Thyroid gland (tissue), 4 donors: ENCODE measurements at regions not wholly inside any gene's neighbourhood (a gene's known extent, or its start where the extent isn't known, plus 50 kb on each side); places are given as distances from the start of the nearest gene placed in this dataset.

Source experiments
- POLR2A ChIP-seq, 2 donors: fragments of 450-650 bp; IDR thresholded peaks; one replicate each; pipeline ENCODE4 v1.6.1; 2017; ENCODE audit warnings: antibody characterized with exemption in 2 of 2, mild to moderate bottlenecking in 2 of 2, moderate library complexity in 1 of 2
- TF ChIP-seq, protein P1 (sequence below), 6 experiments: fragments of 200-600 bp in 3 of 6; fragments of 450-650 bp in 3 of 6; sonication (generic) in 3 of 6; IDR thresholded peaks; one replicate each; pipeline ENCODE4 v1.5.1; 2016 to 2019; ENCODE audit warnings: antibody characterized with exemption in 6 of 6, mild to moderate bottlenecking in 2 of 6, inconsistent platforms in 1 of 6, moderate library complexity in 1 of 6

DNA sequence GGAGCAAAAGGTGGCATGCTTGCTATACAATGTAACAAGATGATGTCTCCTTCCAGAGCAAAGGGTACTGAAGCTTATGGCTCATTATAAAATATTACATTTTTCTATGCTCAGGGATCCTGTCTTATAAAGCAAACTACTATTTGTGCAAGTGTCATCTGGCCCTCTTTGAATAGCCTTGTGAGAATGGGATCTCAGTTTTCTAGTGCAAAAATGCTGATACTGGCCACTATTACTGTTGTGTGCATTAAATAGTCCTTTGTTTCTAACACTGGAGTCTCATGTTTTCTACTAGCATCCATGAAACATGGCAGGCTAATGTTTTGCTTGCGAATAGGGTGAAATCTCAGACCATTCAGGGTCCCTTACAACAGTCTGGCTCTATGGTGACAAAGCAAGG lies 823.0 kb downstream of the REEP3 start:
- no peak for TF ChIP-seq POLR2A (IDR thresholded peaks at IDR 0.05)
- TF ChIP-seq, protein P1, sequence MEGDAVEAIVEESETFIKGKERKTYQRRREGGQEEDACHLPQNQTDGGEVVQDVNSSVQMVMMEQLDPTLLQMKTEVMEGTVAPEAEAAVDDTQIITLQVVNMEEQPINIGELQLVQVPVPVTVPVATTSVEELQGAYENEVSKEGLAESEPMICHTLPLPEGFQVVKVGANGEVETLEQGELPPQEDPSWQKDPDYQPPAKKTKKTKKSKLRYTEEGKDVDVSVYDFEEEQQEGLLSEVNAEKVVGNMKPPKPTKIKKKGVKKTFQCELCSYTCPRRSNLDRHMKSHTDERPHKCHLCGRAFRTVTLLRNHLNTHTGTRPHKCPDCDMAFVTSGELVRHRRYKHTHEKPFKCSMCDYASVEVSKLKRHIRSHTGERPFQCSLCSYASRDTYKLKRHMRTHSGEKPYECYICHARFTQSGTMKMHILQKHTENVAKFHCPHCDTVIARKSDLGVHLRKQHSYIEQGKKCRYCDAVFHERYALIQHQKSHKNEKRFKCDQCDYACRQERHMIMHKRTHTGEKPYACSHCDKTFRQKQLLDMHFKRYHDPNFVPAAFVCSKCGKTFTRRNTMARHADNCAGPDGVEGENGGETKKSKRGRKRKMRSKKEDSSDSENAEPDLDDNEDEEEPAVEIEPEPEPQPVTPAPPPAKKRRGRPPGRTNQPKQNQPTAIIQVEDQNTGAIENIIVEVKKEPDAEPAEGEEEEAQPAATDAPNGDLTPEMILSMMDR (IDR thresholded peaks at IDR 0.05) = no peak
